HT1080 (cell line): ENCODE measurements at regions not wholly inside any gene's neighbourhood (a gene's known extent, or its start where the extent isn't known, plus 50 kb on each side); places are given as distances from the start of the nearest gene placed in this dataset.
"Not testable (repeated sequence)": the region's sequence is repeated elsewhere in the genome, so short reads cannot be mapped to it uniquely, and the experiment has no call there.

ENCODE experiments used
- DNase-seq: peaks from one replicate; pipeline ENCODE4 v3.0.0-alpha.2; 2015; ENCODE audit warnings: low read depth

GRCh38 chr16:29186306-29187220 is 201.7 kb downstream of the LAT start:
- DNase-seq: not testable (repeated sequence)

DNA sequence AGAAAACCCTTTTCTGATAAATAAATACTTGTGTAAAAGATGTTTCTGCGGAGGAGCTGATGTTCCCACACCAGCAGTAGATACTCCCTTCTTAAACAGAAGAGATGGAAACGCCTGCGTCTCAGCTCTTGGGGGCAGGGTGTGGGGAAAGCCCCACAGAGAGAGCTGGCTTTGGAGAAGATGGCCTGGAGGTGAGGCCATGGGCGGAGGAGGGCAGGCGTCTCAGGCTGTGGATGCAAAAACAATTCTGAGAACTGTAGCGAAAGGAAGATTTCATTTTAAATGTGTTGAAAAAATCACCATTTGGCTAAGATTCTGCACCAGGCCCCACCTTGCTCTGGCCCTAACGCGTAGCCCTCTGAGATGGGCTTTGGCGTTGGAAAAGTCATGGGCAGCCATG is 201.0 kb downstream of the LAT start:
- not testable (repeated sequence) for DNase-seq

DNA sequence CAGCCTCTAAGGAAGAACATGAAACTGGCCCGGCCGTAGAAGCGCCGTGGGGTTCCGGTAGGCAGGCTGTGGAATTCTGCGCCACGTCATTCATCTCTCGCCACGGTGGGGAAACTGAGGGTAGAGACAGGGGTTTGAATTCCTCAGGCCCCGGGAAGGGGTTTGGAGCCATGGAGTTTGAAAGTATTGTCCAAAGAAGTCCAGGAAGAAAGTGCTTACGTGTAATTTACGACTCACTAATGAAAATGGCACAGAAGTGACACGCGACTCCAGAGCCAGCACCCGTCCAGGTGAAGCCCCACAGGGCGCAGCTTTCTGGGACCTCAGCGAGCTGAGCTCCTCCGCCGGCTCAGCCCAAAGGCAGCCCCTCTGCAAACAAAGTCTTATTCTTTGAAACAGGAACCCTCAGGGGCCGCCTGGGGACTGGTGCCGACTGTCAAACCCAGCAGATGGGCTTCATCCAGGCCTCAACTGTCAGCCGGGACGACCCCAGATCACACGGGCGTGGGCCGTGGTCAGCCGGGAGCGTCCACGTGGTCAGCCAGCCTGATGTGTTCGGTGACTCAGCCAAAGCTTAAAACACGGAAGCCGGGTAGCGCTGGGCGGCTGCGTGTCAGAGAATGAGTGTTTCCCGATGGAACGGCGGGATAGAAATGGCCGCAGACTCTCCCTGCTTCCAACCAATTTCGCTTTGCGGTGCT is 200.0 kb downstream of the LAT start:
- DNase-seq: not testable (repeated sequence)

GRCh38 chr16:29182940-29183868 is 198.4 kb downstream of the LAT start:
- not testable (repeated sequence) for DNase-seq

GRCh38 chr16:29182501-29182900 is 197.6 kb downstream of the LAT start:
- DNase-seq: no peak

GRCh38 chr16:29181921-29182411 is 197.1 kb downstream of the LAT start:
- not testable (repeated sequence) for DNase-seq

DNA sequence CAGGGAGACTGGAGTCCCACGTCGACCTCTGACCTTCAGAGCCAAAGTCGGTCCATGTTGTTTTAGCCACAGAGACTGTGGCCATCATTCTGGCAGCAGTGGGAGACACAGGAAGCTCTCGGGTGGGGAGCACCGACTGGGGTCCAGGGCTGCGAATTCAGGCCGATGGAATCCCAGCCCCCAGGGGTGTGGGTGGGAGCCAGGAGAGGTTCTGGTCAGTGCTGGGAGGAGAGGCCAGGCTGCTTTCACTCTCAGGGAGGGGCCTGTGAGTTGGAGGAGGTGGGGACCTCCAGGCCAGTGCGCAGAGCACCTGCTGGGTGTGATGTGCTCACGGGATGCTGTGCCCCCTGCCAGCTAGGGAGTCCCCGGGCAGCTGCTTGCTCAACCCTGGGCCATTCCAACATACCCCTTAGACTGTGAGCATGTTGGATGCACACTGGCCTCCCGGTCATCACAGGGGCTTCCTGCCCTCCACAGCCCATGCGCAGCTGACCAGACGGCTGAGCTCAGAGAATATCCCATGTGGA is 196.5 kb downstream of the LAT start:
- not testable (repeated sequence) for DNase-seq

- DNase-seq: not testable (repeated sequence)
These were observed 195.4 kb downstream of the LAT start for GRCh38 chr16:29180206-29180600.

- not testable (repeated sequence) for DNase-seq
These were observed 194.8 kb downstream of the LAT start for GRCh38 chr16:29179401-29180205.

DNA sequence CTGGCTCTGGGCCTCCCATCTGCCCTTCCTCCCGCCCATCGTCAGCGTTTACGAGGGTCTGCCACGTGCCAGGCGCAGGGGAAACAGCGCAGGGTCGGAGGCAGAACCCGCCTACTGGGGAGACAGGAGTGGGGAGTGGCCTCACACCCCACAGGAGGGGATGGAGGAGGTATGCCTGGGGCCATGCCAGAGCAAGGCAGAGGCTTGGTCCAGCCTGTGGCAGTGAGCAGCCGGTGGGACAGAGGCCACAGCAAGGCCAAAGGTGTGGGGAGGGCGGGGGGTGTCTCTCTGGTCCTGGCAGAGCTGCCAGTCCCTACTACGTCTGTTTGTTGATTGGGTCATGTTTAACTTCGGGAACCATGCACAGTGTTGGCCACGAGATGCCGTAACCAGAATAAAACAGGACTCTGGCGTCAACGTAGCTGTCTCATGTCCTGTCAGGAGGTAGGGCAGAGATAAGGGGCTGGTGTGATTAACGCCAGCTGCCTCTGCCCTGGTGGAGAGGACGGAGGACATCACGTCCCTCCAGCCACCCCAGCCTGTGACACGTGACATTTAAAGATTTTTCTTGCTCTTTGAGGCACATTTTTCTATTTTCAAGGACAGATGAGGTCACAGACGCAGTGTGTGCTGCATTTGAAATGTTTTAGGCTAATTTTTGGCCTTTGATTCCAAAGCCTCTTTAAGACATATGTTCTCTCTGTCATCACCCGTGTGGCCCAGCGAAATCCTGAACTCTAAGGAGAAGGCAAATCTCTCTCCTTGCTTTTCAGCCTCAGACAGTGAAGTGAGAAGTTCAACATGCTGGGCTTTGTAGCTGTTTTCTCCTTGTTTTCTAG is 193.3 kb downstream of the LAT start:
- not testable (repeated sequence) for DNase-seq

GRCh38 chr16:29177203-29177887 is 192.5 kb downstream of the LAT start:
- DNase-seq: not testable (repeated sequence)

DNA sequence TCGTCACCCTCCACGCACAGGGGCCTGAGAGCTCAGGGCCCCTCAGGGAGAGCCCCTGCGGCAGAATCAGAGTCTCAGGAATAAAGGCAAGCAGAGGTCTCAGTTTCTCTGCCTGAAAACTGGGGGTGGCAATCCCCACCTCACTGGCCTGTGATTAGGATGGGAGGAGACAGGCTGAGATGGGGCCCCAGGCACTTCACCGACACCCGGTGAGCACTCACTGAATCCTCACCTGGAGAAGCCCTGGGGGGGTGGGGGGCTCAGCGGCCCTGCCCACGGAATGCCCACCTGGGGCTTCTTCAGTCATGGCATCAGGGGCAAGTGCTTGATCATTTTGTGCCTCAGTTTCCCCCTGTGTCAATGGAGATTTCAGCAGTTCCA is 192.0 kb downstream of the LAT start:
- DNase-seq: not testable (repeated sequence)

GRCh38 chr16:29176154-29176470 is 191.3 kb downstream of the LAT start:
- not testable (repeated sequence) for DNase-seq

- DNase-seq: not testable (repeated sequence)
These were observed 190.7 kb downstream of the LAT start for GRCh38 chr16:29175411-29176153.

- not testable (repeated sequence) for DNase-seq
These were observed 188.8 kb downstream of the LAT start for GRCh38 chr16:29173371-29174305.

DNA sequence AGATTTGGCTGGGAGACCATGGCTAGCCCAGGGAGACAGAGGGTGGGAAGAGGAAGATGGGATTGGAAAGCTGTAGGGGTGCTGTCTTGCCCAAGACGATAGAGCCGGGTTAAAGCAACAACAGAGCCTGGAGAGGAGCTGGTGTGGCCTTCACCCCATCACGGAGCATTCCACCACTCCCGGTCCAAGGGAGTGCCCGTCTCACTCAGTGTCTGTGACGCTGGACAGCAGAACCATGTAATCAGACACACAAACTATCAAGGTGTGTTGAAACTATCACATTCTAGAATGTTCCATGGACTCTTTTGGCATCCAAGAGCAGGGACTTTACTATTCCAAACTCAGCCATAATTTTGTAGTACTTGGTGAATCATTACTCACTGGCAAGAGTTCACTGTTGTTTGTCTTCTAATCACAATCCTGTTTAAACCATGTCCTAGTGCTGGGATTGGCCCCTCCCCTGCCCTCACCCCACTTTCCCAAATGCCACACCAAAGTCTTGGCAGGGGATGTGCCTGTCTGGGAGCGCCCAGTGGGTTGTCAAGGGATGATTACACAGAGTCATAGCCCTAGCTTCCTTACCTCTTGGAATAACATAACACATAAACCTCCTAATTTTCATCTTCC is 187.4 kb downstream of the LAT start:
- DNase-seq: not testable (repeated sequence)
